ENCODE measurements at regions not wholly inside any gene's neighbourhood (a gene's known extent, or its start where the extent isn't known, plus 50 kb on each side); places are given as distances from the start of the nearest gene placed in this dataset.
A peak's percentile ranks its signal among the peaks of the same experiment; 100 is the strongest.

DNA sequence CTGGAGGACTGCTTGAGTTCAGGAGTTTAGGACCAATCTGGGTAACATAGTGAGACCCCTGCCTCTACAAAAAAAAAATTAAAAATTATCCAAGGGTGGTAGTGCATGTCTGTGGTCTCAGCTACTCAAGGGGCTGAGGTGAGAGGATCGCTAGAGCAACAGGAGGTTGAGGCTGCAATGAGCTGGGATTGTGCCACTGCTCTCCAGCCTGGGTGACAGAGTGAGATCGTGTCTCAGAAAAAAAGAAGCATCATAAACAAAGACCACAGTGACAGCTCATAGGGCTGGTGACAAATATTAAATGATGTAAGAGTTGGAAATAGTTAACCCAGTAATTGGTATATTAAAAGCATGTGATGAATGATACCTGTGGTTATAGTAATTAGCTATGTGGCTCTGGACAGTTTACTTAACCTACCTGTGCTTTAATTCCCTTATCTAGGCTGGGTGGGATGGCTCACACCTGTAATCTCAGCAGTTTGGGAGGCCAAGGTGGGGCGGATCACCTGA is 68.0 kb downstream of the GSC start:
- no peak for DNase-seq (ENCODE audit: low read depth)
- H3K4me3 ChIP-seq (replicated peaks; ENCODE audit: low read depth, low read length), result no peak overlapping the region
- no peak for TF ChIP-seq CTCF (IDR thresholded peaks at IDR 0.05; ENCODE audit: low read length, missing control alignments)

GRCh38 chr14:94700336-94700735 is 69.6 kb downstream of the GSC start:
- no peak overlapping the region for H3K4me3 ChIP-seq (replicated peaks; ENCODE audit: low read depth, low read length)
- TF ChIP-seq CTCF (IDR thresholded peaks at IDR 0.05; ENCODE audit: low read length, missing control alignments), result no peak
- no peak for DNase-seq (ENCODE audit: low read depth)

GRCh38 chr14:94699831-94700230 is 70.1 kb downstream of the GSC start:
- H3K4me3 ChIP-seq (replicated peaks; ENCODE audit: low read depth, low read length), result no peak overlapping the region
- TF ChIP-seq CTCF (IDR thresholded peaks at IDR 0.05; ENCODE audit: low read length, missing control alignments), result no peak
- DNase-seq (ENCODE audit: low read depth), result no peak

DNA sequence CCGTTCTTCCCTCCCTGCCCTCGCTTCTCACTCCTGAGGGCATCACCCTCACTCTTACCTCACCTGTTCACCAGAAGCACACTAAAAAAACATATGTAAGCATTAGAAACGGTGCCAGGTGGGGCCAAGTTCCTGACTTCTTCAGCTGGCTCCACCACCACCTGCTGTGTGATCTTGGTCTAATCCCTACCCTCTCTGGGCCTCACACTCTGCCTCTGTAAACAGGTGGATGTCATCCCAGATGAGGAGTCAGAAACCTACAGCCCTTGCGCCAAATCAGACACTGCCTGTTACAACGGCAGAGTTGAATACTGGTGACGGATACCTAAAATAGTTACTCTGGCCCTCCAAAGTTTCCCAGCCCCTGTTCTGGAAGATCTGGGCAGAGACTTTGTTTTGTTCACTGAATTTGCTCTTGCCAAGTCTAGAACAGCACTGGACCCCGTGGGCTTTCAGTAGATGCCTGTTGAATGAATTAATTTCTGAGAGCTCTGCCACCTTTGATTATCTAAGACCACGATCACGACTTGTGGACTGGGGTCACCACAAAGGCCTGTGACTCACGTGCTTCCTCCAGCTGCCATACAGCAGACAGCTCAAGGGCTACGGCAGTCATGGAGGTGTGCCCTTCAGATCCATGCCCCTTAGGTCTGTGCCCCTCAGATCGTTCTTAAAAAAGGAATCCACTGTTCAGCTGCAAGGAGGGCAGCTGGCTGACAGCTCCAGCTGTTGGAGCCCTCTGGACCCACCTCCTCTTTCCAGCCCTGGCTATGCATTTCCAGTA is 71.9 kb downstream of the GSC start:
- H3K4me3 ChIP-seq (replicated peaks; ENCODE audit: low read depth, low read length), result no peak overlapping the region
- no peak for TF ChIP-seq CTCF (IDR thresholded peaks at IDR 0.05; ENCODE audit: low read length, missing control alignments)
- no peak for DNase-seq (ENCODE audit: low read depth)

DNA sequence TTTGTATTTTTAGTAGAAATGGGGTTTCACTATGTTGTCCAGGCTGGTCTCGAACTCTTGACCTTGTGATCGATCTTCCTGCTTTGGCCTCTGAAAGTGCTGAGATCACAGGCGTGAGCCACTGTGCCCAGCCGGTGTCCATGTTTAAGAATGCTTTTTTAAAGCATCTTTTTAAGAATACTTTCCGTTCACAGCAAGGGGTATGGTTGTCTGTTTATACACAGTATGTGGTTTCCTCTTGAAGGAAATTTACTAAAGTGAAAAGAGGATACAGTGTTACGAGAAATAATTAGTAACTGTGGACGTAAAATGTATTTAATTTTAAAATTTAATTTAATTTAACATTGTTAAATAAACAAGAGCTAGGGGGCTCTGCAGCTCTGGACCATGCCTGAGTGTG is 73.4 kb downstream of the GSC start:
- DNase-seq (ENCODE audit: low read depth), result no peak
- TF ChIP-seq CTCF (IDR thresholded peaks at IDR 0.05; ENCODE audit: low read length, missing control alignments), result no peak
- no peak overlapping the region for H3K4me3 ChIP-seq (replicated peaks; ENCODE audit: low read depth, low read length)

GRCh38 chr14:94695231-94695630 is 74.7 kb downstream of the GSC start:
- no peak overlapping the region for H3K4me3 ChIP-seq (replicated peaks; ENCODE audit: low read depth, low read length)
- no peak for TF ChIP-seq CTCF (IDR thresholded peaks at IDR 0.05; ENCODE audit: low read length, missing control alignments)
- no peak for DNase-seq (ENCODE audit: low read depth)

GRCh38 chr14:94691660-94692034 is 78.3 kb downstream of the GSC start:
- DNase-seq (ENCODE audit: low read depth), result peak; percentile 39
- no peak overlapping the region for H3K4me3 ChIP-seq (replicated peaks; ENCODE audit: low read depth, low read length)
- TF ChIP-seq CTCF (IDR thresholded peaks at IDR 0.05; ENCODE audit: low read length, missing control alignments), result no peak
